ENCODE measurements at regions not wholly inside any gene's neighbourhood (a gene's known extent, or its start where the extent isn't known, plus 50 kb on each side); places are given as distances from the start of the nearest gene placed in this dataset.
"Not testable (repeated sequence)": the region's sequence is repeated elsewhere in the genome, so short reads cannot be mapped to it uniquely, and the experiment has no call there.

GRCh38 chr17:70924776-70925175 is 755.4 kb downstream of the KCNJ2 start:
- no peak for DNase-seq (ENCODE audit: low read depth)

- no peak for DNase-seq (ENCODE audit: low read depth)
Measured at GRCh38 chr17:70929226-70929625, 759.9 kb downstream of the KCNJ2 start.

- DNase-seq (ENCODE audit: low read depth), result no peak
Measured at GRCh38 chr17:70934231-70934630, 764.9 kb downstream of the KCNJ2 start.

GRCh38 chr17:70934835-70935234 is 765.5 kb downstream of the KCNJ2 start:
- DNase-seq (ENCODE audit: low read depth), result no peak

GRCh38 chr17:70936724-70937123 is 767.4 kb downstream of the KCNJ2 start:
- no peak for DNase-seq (ENCODE audit: low read depth)

GRCh38 chr17:70938336-70938735 is 769.0 kb downstream of the KCNJ2 start:
- DNase-seq (ENCODE audit: low read depth), result no peak

GRCh38 chr17:70945386-70945785 is 776.1 kb downstream of the KCNJ2 start:
- no peak for DNase-seq (ENCODE audit: low read depth)

- DNase-seq (ENCODE audit: low read depth), result no peak
Measured at GRCh38 chr17:70947215-70947614, 777.9 kb downstream of the KCNJ2 start.

- DNase-seq (ENCODE audit: low read depth), result no peak
Measured at GRCh38 chr17:70947636-70948565, 778.6 kb downstream of the KCNJ2 start.

GRCh38 chr17:70953140-70953539 is 783.8 kb downstream of the KCNJ2 start:
- not testable (repeated sequence) for DNase-seq (ENCODE audit: low read depth)

- no peak for DNase-seq (ENCODE audit: low read depth)
Measured at GRCh38 chr17:70955441-70955840, 786.1 kb downstream of the KCNJ2 start.

GRCh38 chr17:70956726-70957125 is 787.4 kb downstream of the KCNJ2 start:
- no peak for DNase-seq (ENCODE audit: low read depth)

- no peak for DNase-seq (ENCODE audit: low read depth)
Measured at GRCh38 chr17:70961341-70961740, 792.0 kb downstream of the KCNJ2 start.

GRCh38 chr17:70968302-70968701 is 799.0 kb downstream of the KCNJ2 start:
- DNase-seq (ENCODE audit: low read depth), result no peak

GRCh38 chr17:70969521-70970034 is 800.2 kb downstream of the KCNJ2 start:
- no peak for DNase-seq (ENCODE audit: low read depth)

- DNase-seq (ENCODE audit: low read depth), result no peak
Measured at GRCh38 chr17:70976447-70976846, 807.1 kb downstream of the KCNJ2 start.

- DNase-seq (ENCODE audit: low read depth), result no peak
Measured at GRCh38 chr17:70984873-70985272, 815.5 kb downstream of the KCNJ2 start.

GRCh38 chr17:70987867-70988340 is 818.6 kb downstream of the KCNJ2 start:
- no peak for DNase-seq (ENCODE audit: low read depth)

GRCh38 chr17:70988622-70989021 is 819.3 kb downstream of the KCNJ2 start:
- no peak for DNase-seq (ENCODE audit: low read depth)

- no peak for DNase-seq (ENCODE audit: low read depth)
Measured at GRCh38 chr17:70989280-70989679, 819.9 kb downstream of the KCNJ2 start.

GRCh38 chr17:70994194-70994593 is 824.9 kb downstream of the KCNJ2 start:
- no peak for DNase-seq (ENCODE audit: low read depth)

- no peak for DNase-seq (ENCODE audit: low read depth)
Measured at GRCh38 chr17:70995997-70996396, 826.7 kb downstream of the KCNJ2 start.

- DNase-seq (ENCODE audit: low read depth), result no peak
Measured at GRCh38 chr17:71003736-71004135, 834.4 kb downstream of the KCNJ2 start.
